ENCODE measurements at regions not wholly inside any gene's neighbourhood (a gene's known extent, or its start where the extent isn't known, plus 50 kb on each side); places are given as distances from the start of the nearest gene placed in this dataset.
"Not testable (repeated sequence)": the region's sequence is repeated elsewhere in the genome, so short reads cannot be mapped to it uniquely, and the experiment has no call there.

GRCh38 chr1:118473825-118474224 is 288.8 kb upstream of the SPAG17 start:
- H3K9me3 ChIP-seq (ENCODE audit: low read length), result no peaks in the 10 kb centered on the region
- H3K9me2 ChIP-seq (ENCODE audit: low read depth, low read length), result no peaks in the 10 kb centered on the region
- H3K4me1 ChIP-seq (ENCODE audit: insufficient read depth, low read length, severe bottlenecking), result no peaks in the 10 kb centered on the region
- no peak overlapping the region for H3K27ac ChIP-seq (ENCODE audit: low read depth, low read length, poor library complexity, severe bottlenecking)
- no peak overlapping the region for H3K4me2 ChIP-seq (ENCODE audit: low read length)
- no peak overlapping the region for H3K4me3 ChIP-seq (ENCODE audit: low read depth, low read length, poor library complexity, severe bottlenecking)
- no peaks in the 10 kb centered on the region for H3K27me3 ChIP-seq (ENCODE audit: insufficient read depth, low read length)
- no peak for TF ChIP-seq EZH2 (IDR thresholded peaks at IDR 0.05; ENCODE audit: borderline replicate concordance, low read length)
- no peak for TF ChIP-seq CTCF (IDR thresholded peaks at IDR 0.05; ENCODE audit: low read length)
- H3K9ac ChIP-seq (ENCODE audit: low read length), result no peak overlapping the region
- no peaks in the 10 kb centered on the region for H3K36me3 ChIP-seq (ENCODE audit: insufficient read depth, low read length)
- H3K79me2 ChIP-seq (ENCODE audit: insufficient read depth, low read length), result no peaks in the 10 kb centered on the region
- H2AFZ ChIP-seq (ENCODE audit: low read length), result no peak overlapping the region
- H4K20me1 ChIP-seq (ENCODE audit: insufficient read depth, low read length), result no peaks in the 10 kb centered on the region
- H3F3A ChIP-seq (ENCODE audit: insufficient read depth, low read length), result no peaks in the 10 kb centered on the region

DNA sequence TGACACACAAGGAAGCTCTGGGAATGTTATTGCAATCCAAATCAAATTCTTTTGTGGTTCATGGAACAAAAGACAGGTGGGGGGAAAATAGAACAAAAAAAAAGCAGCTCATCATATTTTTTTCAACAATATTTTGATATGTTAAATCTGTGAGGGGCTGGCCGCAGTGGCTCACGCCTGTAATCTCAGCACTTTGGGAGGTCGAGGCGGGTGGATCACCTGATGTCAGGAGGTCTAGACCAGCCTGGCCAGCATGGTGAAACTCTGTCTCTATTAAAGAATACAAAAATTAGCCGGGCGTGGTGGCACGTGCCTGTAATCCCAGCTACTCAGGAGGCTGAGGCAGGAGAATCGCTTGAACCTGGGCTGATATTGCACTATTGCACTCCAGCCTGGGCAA is 279.4 kb upstream of the SPAG17 start:
- H3K4me2 ChIP-seq (ENCODE audit: low read length); H3K27me3 ChIP-seq (ENCODE audit: insufficient read depth, low read length); H3K4me3 ChIP-seq (ENCODE audit: low read depth, low read length, poor library complexity, severe bottlenecking); H4K20me1 ChIP-seq (ENCODE audit: insufficient read depth, low read length); H3K9me2 ChIP-seq (ENCODE audit: low read depth, low read length); H3K9me3 ChIP-seq (ENCODE audit: low read length); H2AFZ ChIP-seq (ENCODE audit: low read length); H3F3A ChIP-seq (ENCODE audit: insufficient read depth, low read length); H3K9ac ChIP-seq (ENCODE audit: low read length); H3K79me2 ChIP-seq (ENCODE audit: insufficient read depth, low read length); H3K27ac ChIP-seq (ENCODE audit: low read depth, low read length, poor library complexity, severe bottlenecking); H3K4me1 ChIP-seq (ENCODE audit: insufficient read depth, low read length, severe bottlenecking); H3K36me3 ChIP-seq (ENCODE audit: insufficient read depth, low read length): not testable (repeated sequence)

DNA sequence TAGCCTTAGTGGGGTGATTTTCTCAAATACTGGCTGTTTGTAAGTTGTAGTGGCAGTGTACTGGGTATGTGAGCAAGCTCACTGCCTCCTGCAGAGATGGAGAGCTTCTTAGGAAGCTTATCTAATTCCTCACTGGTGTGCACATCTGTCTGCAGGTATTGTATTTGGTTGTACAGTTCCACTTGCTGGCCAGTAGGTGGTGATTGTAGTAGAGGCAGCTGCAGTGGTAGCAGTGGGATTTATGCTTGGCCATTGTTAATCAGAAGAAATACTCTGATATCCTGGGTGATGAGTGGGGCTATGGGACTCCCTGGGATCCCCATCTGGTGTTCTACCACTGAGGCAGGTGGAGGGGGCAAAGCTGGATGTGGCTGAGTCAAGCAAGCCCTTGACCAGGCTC is 276.1 kb upstream of the SPAG17 start:
- TF ChIP-seq EZH2 (IDR thresholded peaks at IDR 0.05; ENCODE audit: borderline replicate concordance, low read length) (no peak), CTCF (IDR thresholded peaks at IDR 0.05; ENCODE audit: low read length) (peak; percentile 56; the same call in 1 of the 2 replicates)

DNA sequence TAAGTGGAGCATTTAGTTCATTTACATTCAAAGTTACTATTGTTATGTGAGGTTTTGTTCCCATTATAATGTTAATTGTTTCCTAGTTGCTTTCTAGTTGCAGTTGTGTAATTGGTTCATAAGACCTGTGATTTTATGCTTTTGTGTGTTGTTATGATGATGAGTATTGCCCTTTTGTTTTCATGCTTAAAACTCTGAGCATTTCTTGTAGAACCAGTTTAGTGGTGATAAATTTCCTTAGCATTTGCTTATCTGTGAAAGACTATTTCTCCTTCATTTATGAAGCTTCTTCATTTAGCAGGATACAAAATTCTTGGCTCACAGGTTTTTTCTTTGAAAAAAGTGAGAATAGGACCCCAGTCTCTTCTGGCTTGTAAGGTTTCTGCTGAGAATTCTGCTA is 274.8 kb upstream of the SPAG17 start:
- no peaks in the 10 kb centered on the region for H4K20me1 ChIP-seq (ENCODE audit: insufficient read depth, low read length)
- no peaks in the 10 kb centered on the region for H3K79me2 ChIP-seq (ENCODE audit: insufficient read depth, low read length)
- H3K4me1 ChIP-seq (ENCODE audit: insufficient read depth, low read length, severe bottlenecking), result no peaks in the 10 kb centered on the region
- no peaks in the 10 kb centered on the region for H3K36me3 ChIP-seq (ENCODE audit: insufficient read depth, low read length)
- H3K4me2 ChIP-seq (ENCODE audit: low read length), result no peak overlapping the region
- no peaks in the 10 kb centered on the region for H3K27me3 ChIP-seq (ENCODE audit: insufficient read depth, low read length)
- H3K9me3 ChIP-seq (ENCODE audit: low read length), result peaks cover 5% of the 10 kb centered on the region
- TF ChIP-seq CTCF (IDR thresholded peaks at IDR 0.05; ENCODE audit: low read length) (no peak), EZH2 (IDR thresholded peaks at IDR 0.05; ENCODE audit: borderline replicate concordance, low read length) (no peak)
- no peak overlapping the region for H3K9ac ChIP-seq (ENCODE audit: low read length)
- no peak overlapping the region for H3K4me3 ChIP-seq (ENCODE audit: low read depth, low read length, poor library complexity, severe bottlenecking)
- H3K27ac ChIP-seq (ENCODE audit: low read depth, low read length, poor library complexity, severe bottlenecking), result no peak overlapping the region
- no peaks in the 10 kb centered on the region for H3F3A ChIP-seq (ENCODE audit: insufficient read depth, low read length)
- no peaks in the 10 kb centered on the region for H3K9me2 ChIP-seq (ENCODE audit: low read depth, low read length)
- H2AFZ ChIP-seq (ENCODE audit: low read length), result no peak overlapping the region

More for the DNA sequence above, 276.1 kb upstream of the SPAG17 start:
- Histone ChIP-seq H2AFZ (ENCODE audit: low read length) (no peak overlapping the region), H3K9me3 (ENCODE audit: low read length) (peaks cover 5% of the 10 kb centered on the region), H3K9me2 (ENCODE audit: low read depth, low read length) (no peaks in the 10 kb centered on the region), H3K4me3 (ENCODE audit: low read depth, low read length, poor library complexity, severe bottlenecking) (no peak overlapping the region), H3K4me2 (ENCODE audit: low read length) (no peak overlapping the region), H3F3A (ENCODE audit: insufficient read depth, low read length) (no peaks in the 10 kb centered on the region), H3K27ac (ENCODE audit: low read depth, low read length, poor library complexity, severe bottlenecking) (no peak overlapping the region), H3K36me3 (ENCODE audit: insufficient read depth, low read length) (no peaks in the 10 kb centered on the region), H3K79me2 (ENCODE audit: insufficient read depth, low read length) (no peaks in the 10 kb centered on the region), H3K9ac (ENCODE audit: low read length) (no peak overlapping the region), H3K27me3 (ENCODE audit: insufficient read depth, low read length) (no peaks in the 10 kb centered on the region), H4K20me1 (ENCODE audit: insufficient read depth, low read length) (no peaks in the 10 kb centered on the region), H3K4me1 (ENCODE audit: insufficient read depth, low read length, severe bottlenecking) (no peaks in the 10 kb centered on the region)

GRCh38 chr1:118453856-118454255 is 268.8 kb upstream of the SPAG17 start:
- not testable (repeated sequence) for H3K4me3 ChIP-seq (ENCODE audit: low read depth, low read length, poor library complexity, severe bottlenecking); H3K36me3 ChIP-seq (ENCODE audit: insufficient read depth, low read length); H3K9me2 ChIP-seq (ENCODE audit: low read depth, low read length); H2AFZ ChIP-seq (ENCODE audit: low read length); H3K9me3 ChIP-seq (ENCODE audit: low read length); H3K27ac ChIP-seq (ENCODE audit: low read depth, low read length, poor library complexity, severe bottlenecking); H3K79me2 ChIP-seq (ENCODE audit: insufficient read depth, low read length); H3K4me2 ChIP-seq (ENCODE audit: low read length); H3K4me1 ChIP-seq (ENCODE audit: insufficient read depth, low read length, severe bottlenecking); H3F3A ChIP-seq (ENCODE audit: insufficient read depth, low read length); H3K9ac ChIP-seq (ENCODE audit: low read length); H3K27me3 ChIP-seq (ENCODE audit: insufficient read depth, low read length); H4K20me1 ChIP-seq (ENCODE audit: insufficient read depth, low read length)
